ENCODE measurements at regions not wholly inside any gene's neighbourhood (a gene's known extent, or its start where the extent isn't known, plus 50 kb on each side); places are given as distances from the start of the nearest gene placed in this dataset.

- Histone ChIP-seq H3K36me3 (ENCODE audit: insufficient read depth, low read length) (no peaks in the 10 kb centered on the region), H3K9me3 (ENCODE audit: insufficient read depth, low read depth, low read length) (no peaks in the 10 kb centered on the region), H3K27me3 (ENCODE audit: insufficient read depth, low read length) (no peaks in the 10 kb centered on the region), H3K4me1 (ENCODE audit: insufficient read depth, low read length) (no peaks in the 10 kb centered on the region), H3K4me3 (ENCODE audit: low read length) (no peak overlapping the region), H3K27ac (ENCODE audit: low read depth, low read length) (no peak overlapping the region), H3K9ac (ENCODE audit: low read depth, low read length) (no peak overlapping the region)
- WGBS = 96% methylated on average over 3 of the region's 3 CpGs
These were observed 403.3 kb downstream of the SHANK2 start for GRCh38 chr11:70849031-70849430.

- H3K4me1 ChIP-seq (ENCODE audit: insufficient read depth, low read length) = no peaks in the 10 kb centered on the region
- no peaks in the 10 kb centered on the region for H3K9me3 ChIP-seq (ENCODE audit: insufficient read depth, low read depth, low read length)
- H3K36me3 ChIP-seq (ENCODE audit: insufficient read depth, low read length) = no peaks in the 10 kb centered on the region
- H3K27ac ChIP-seq (ENCODE audit: low read depth, low read length) = no peak overlapping the region
- no peak overlapping the region for H3K4me3 ChIP-seq (ENCODE audit: low read length)
- H3K9ac ChIP-seq (ENCODE audit: low read depth, low read length) = no peak overlapping the region
- no peaks in the 10 kb centered on the region for H3K27me3 ChIP-seq (ENCODE audit: insufficient read depth, low read length)
- 86% methylated on average over 3 of the region's 3 CpGs for WGBS
These were observed 401.1 kb downstream of the SHANK2 start for GRCh38 chr11:70851308-70851707.

- H3K9me3 ChIP-seq (ENCODE audit: insufficient read depth, low read depth, low read length) = no peaks in the 10 kb centered on the region
- H3K4me1 ChIP-seq (ENCODE audit: insufficient read depth, low read length) = no peaks in the 10 kb centered on the region
- H3K27ac ChIP-seq (ENCODE audit: low read depth, low read length) = no peak overlapping the region
- 96% methylated on average over 10 of the region's 10 CpGs for WGBS
- H3K9ac ChIP-seq (ENCODE audit: low read depth, low read length) = no peak overlapping the region
- H3K36me3 ChIP-seq (ENCODE audit: insufficient read depth, low read length) = no peaks in the 10 kb centered on the region
- no peak overlapping the region for H3K4me3 ChIP-seq (ENCODE audit: low read length)
- H3K27me3 ChIP-seq (ENCODE audit: insufficient read depth, low read length) = no peaks in the 10 kb centered on the region
These were observed 400.5 kb downstream of the SHANK2 start for GRCh38 chr11:70851907-70852306.

- no peak overlapping the region for H3K9ac ChIP-seq (ENCODE audit: low read depth, low read length)
- H3K4me3 ChIP-seq (ENCODE audit: low read length) = no peak overlapping the region
- 92% methylated on average over 20 of the region's 20 CpGs for WGBS
- H3K27me3 ChIP-seq (ENCODE audit: insufficient read depth, low read length) = no peaks in the 10 kb centered on the region
- no peaks in the 10 kb centered on the region for H3K36me3 ChIP-seq (ENCODE audit: insufficient read depth, low read length)
- no peak overlapping the region for H3K27ac ChIP-seq (ENCODE audit: low read depth, low read length)
- no peaks in the 10 kb centered on the region for H3K4me1 ChIP-seq (ENCODE audit: insufficient read depth, low read length)
- H3K9me3 ChIP-seq (ENCODE audit: insufficient read depth, low read depth, low read length) = no peaks in the 10 kb centered on the region
These were observed 399.2 kb downstream of the SHANK2 start for GRCh38 chr11:70853068-70853769.

- Histone ChIP-seq H3K9ac (ENCODE audit: low read depth, low read length) (no peak overlapping the region), H3K36me3 (ENCODE audit: insufficient read depth, low read length) (no peaks in the 10 kb centered on the region), H3K27ac (ENCODE audit: low read depth, low read length) (no peak overlapping the region), H3K4me3 (ENCODE audit: low read length) (no peak overlapping the region), H3K4me1 (ENCODE audit: insufficient read depth, low read length) (no peaks in the 10 kb centered on the region), H3K27me3 (ENCODE audit: insufficient read depth, low read length) (no peaks in the 10 kb centered on the region), H3K9me3 (ENCODE audit: insufficient read depth, low read depth, low read length) (no peaks in the 10 kb centered on the region)
- 93% methylated on average over 2 of the region's 2 CpGs for WGBS
These were observed 398.6 kb downstream of the SHANK2 start for GRCh38 chr11:70853770-70854108.

- no peak overlapping the region for H3K27ac ChIP-seq (ENCODE audit: low read depth, low read length)
These were observed 398.2 kb downstream of the SHANK2 start for GRCh38 chr11:70854201-70854600.

GRCh38 chr11:70854901-70855556 is 397.3 kb downstream of the SHANK2 start:
- WGBS = 75% methylated on average over 6 of the region's 6 CpGs
- H3K36me3 ChIP-seq (ENCODE audit: insufficient read depth, low read length) = no peaks in the 10 kb centered on the region
- no peak overlapping the region for H3K27ac ChIP-seq (ENCODE audit: low read depth, low read length)
- no peak overlapping the region for H3K9ac ChIP-seq (ENCODE audit: low read depth, low read length)
- H3K4me1 ChIP-seq (ENCODE audit: insufficient read depth, low read length) = no peaks in the 10 kb centered on the region
- no peaks in the 10 kb centered on the region for H3K27me3 ChIP-seq (ENCODE audit: insufficient read depth, low read length)
- H3K9me3 ChIP-seq (ENCODE audit: insufficient read depth, low read depth, low read length) = no peaks in the 10 kb centered on the region
- no peak overlapping the region for H3K4me3 ChIP-seq (ENCODE audit: low read length)

More at GRCh38 chr11:70854201-70854600, 398.2 kb downstream of the SHANK2 start:
- no peaks in the 10 kb centered on the region for H3K9me3 ChIP-seq (ENCODE audit: insufficient read depth, low read depth, low read length)
- WGBS = 91% methylated on average over 3 of the region's 3 CpGs
- H3K9ac ChIP-seq (ENCODE audit: low read depth, low read length) = no peak overlapping the region
- H3K27me3 ChIP-seq (ENCODE audit: insufficient read depth, low read length) = no peaks in the 10 kb centered on the region
- H3K36me3 ChIP-seq (ENCODE audit: insufficient read depth, low read length) = no peaks in the 10 kb centered on the region
- H3K4me1 ChIP-seq (ENCODE audit: insufficient read depth, low read length) = no peaks in the 10 kb centered on the region
- H3K4me3 ChIP-seq (ENCODE audit: low read length) = no peak overlapping the region

GRCh38 chr11:70857894-70858293 is 394.5 kb downstream of the SHANK2 start:
- no peaks in the 10 kb centered on the region for H3K27me3 ChIP-seq (ENCODE audit: insufficient read depth, low read length)
- H3K9ac ChIP-seq (ENCODE audit: low read depth, low read length) = no peak overlapping the region
- no peak overlapping the region for H3K4me3 ChIP-seq (ENCODE audit: low read length)
- WGBS = 96% methylated on average over 3 of the region's 3 CpGs
- no peaks in the 10 kb centered on the region for H3K9me3 ChIP-seq (ENCODE audit: insufficient read depth, low read depth, low read length)
- H3K36me3 ChIP-seq (ENCODE audit: insufficient read depth, low read length) = no peaks in the 10 kb centered on the region
- H3K4me1 ChIP-seq (ENCODE audit: insufficient read depth, low read length) = peaks cover 10% of the 10 kb centered on the region; the same call in 1 of the 2 replicates
- no peak overlapping the region for H3K27ac ChIP-seq (ENCODE audit: low read depth, low read length)

GRCh38 chr11:70859180-70859579 is 393.2 kb downstream of the SHANK2 start:
- Histone ChIP-seq H3K36me3 (ENCODE audit: insufficient read depth, low read length) (no peaks in the 10 kb centered on the region), H3K4me3 (ENCODE audit: low read length) (no peak overlapping the region), H3K9ac (ENCODE audit: low read depth, low read length) (no peak overlapping the region), H3K9me3 (ENCODE audit: insufficient read depth, low read depth, low read length) (no peaks in the 10 kb centered on the region), H3K27ac (ENCODE audit: low read depth, low read length) (no peak overlapping the region), H3K4me1 (ENCODE audit: insufficient read depth, low read length) (peaks cover 10% of the 10 kb centered on the region; the same call in 1 of the 2 replicates), H3K27me3 (ENCODE audit: insufficient read depth, low read length) (no peaks in the 10 kb centered on the region)
- WGBS = 96% methylated on average over 4 of the region's 4 CpGs

- no peaks in the 10 kb centered on the region for H3K36me3 ChIP-seq (ENCODE audit: insufficient read depth, low read length)
- H3K9me3 ChIP-seq (ENCODE audit: insufficient read depth, low read depth, low read length) = no peaks in the 10 kb centered on the region
- H3K9ac ChIP-seq (ENCODE audit: low read depth, low read length) = no peak overlapping the region
- no peak overlapping the region for H3K27ac ChIP-seq (ENCODE audit: low read depth, low read length)
- 45% methylated on average over 7 of the region's 7 CpGs for WGBS
- H3K4me3 ChIP-seq (ENCODE audit: low read length) = no peak overlapping the region
- no peaks in the 10 kb centered on the region for H3K27me3 ChIP-seq (ENCODE audit: insufficient read depth, low read length)
- peaks cover 10% of the 10 kb centered on the region; the same call in 1 of the 2 replicates for H3K4me1 ChIP-seq (ENCODE audit: insufficient read depth, low read length)
These were observed 391.5 kb downstream of the SHANK2 start for GRCh38 chr11:70860888-70861287.

- H3K4me3 ChIP-seq (ENCODE audit: low read length) = no peak overlapping the region
- no peak overlapping the region for H3K9ac ChIP-seq (ENCODE audit: low read depth, low read length)
- no peak overlapping the region for H3K27ac ChIP-seq (ENCODE audit: low read depth, low read length)
- no peaks in the 10 kb centered on the region for H3K36me3 ChIP-seq (ENCODE audit: insufficient read depth, low read length)
- H3K9me3 ChIP-seq (ENCODE audit: insufficient read depth, low read depth, low read length) = no peaks in the 10 kb centered on the region
- no peaks in the 10 kb centered on the region for H3K27me3 ChIP-seq (ENCODE audit: insufficient read depth, low read length)
- peaks cover 10% of the 10 kb centered on the region; the same call in 1 of the 2 replicates for H3K4me1 ChIP-seq (ENCODE audit: insufficient read depth, low read length)
- 92% methylated on average over 2 of the region's 2 CpGs for WGBS
These were observed 390.8 kb downstream of the SHANK2 start for GRCh38 chr11:70861559-70861958.
